Esophagus squamous epithelium (tissue), 4 donors: ENCODE measurements at regions not wholly inside any gene's neighbourhood (a gene's known extent, or its start where the extent isn't known, plus 50 kb on each side); places are given as distances from the start of the nearest gene placed in this dataset.

ENCODE experiments used
- CTCF ChIP-seq, 6 experiments: fragments of 450-650 bp in 4 of 6; fragments of 200-600 bp in 2 of 6; sonication (generic) in 2 of 6; IDR thresholded peaks; one replicate each; pipeline ENCODE4 v1.5.1; 2016 to 2019; ENCODE audit warnings: antibody characterized with exemption in 6 of 6, mild to moderate bottlenecking in 4 of 6, moderate library complexity in 4 of 6
- POLR2A ChIP-seq, 4 donors: fragments of 450-650 bp; IDR thresholded peaks; one replicate each; pipeline ENCODE4 v1.6.1; 2017; ENCODE audit warnings: antibody characterized with exemption in 4 of 4, mild to moderate bottlenecking in 4 of 4, moderate library complexity in 3 of 4

DNA sequence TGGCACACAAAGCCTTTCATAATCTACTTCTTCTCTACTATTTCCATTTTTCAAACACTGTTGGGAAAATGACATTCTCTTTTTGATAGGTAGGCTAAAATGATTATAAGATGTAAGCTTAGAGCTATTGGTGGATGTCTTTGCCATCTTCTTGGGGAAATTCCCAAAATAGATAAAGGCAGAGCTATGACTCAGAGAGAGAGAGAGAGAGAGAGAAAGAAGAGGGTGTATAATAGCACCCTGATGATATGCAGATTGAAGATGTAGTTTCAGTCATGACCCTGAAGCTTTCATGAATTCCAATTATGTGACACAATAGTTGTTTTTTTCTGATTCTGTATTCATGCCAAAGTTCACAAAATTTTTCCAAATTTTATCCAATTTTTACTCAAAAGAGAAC lies 529.1 kb downstream of the HS3ST4 start:
- TF ChIP-seq CTCF (IDR thresholded peaks at IDR 0.05) (no peak), POLR2A (IDR thresholded peaks at IDR 0.05) (no peak)
